ENCODE measurements at regions not wholly inside any gene's neighbourhood (a gene's known extent, or its start where the extent isn't known, plus 50 kb on each side); places are given as distances from the start of the nearest gene placed in this dataset.

DNA sequence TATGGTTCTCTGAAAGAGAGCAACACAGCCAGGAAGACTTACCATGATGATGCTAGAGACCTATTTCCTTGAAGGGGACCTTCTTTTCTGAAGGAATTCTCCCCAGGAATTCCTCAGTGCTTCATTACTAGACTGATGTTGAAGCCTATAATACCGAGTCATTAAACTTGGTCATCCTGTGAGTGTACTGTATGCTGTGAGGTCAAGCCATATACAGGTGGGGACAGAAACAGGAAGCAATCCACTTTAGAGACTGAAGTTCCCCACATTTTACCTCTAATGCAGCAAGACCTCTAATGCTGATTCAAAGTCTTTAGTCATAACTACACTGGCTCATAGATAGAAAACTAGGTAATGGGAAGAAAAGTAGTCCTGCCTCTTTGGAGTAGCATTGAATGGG, 77.1 kb upstream of the RASEF start:
- no peaks in the 10 kb centered on the region for H3K36me3 ChIP-seq (replicated peaks in 1 of 2)
- TF ChIP-seq POLR2A (IDR thresholded peaks at IDR 0.05): no peak
- TF ChIP-seq, protein P1, sequence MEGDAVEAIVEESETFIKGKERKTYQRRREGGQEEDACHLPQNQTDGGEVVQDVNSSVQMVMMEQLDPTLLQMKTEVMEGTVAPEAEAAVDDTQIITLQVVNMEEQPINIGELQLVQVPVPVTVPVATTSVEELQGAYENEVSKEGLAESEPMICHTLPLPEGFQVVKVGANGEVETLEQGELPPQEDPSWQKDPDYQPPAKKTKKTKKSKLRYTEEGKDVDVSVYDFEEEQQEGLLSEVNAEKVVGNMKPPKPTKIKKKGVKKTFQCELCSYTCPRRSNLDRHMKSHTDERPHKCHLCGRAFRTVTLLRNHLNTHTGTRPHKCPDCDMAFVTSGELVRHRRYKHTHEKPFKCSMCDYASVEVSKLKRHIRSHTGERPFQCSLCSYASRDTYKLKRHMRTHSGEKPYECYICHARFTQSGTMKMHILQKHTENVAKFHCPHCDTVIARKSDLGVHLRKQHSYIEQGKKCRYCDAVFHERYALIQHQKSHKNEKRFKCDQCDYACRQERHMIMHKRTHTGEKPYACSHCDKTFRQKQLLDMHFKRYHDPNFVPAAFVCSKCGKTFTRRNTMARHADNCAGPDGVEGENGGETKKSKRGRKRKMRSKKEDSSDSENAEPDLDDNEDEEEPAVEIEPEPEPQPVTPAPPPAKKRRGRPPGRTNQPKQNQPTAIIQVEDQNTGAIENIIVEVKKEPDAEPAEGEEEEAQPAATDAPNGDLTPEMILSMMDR (IDR thresholded peaks at IDR 0.05): no peak

GRCh38 chr9:83138422-83139135, 75.6 kb upstream of the RASEF start:
- no peaks in the 10 kb centered on the region for H3K9me3 ChIP-seq (replicated peaks in 1 of 3)
- no peak overlapping the region for H3K27ac ChIP-seq
- H3K27me3 ChIP-seq: no peaks in the 10 kb centered on the region
- 56 to 66% (median 59%) methylated on average over 4 of the region's 4 CpGs for WGBS, 4 donors
- no peak for DNase-seq
- intact Hi-C loops (cut with DNase I): no loop called here
- TF ChIP-seq POLR2A (IDR thresholded peaks at IDR 0.05): no peak
- TF ChIP-seq, protein P1 (IDR thresholded peaks at IDR 0.05): no peak
- H3K4me3 ChIP-seq: no peak overlapping the region
- H3K36me3 ChIP-seq (replicated peaks in 1 of 2): no peaks in the 10 kb centered on the region
- H3K4me1 ChIP-seq (replicated peaks in 1 of 2): no peaks in the 10 kb centered on the region

More for the DNA sequence above, 77.1 kb upstream of the RASEF start:
- no peaks in the 10 kb centered on the region for H3K4me1 ChIP-seq (replicated peaks in 1 of 2)
- WGBS, 4 donors: 87 to 93% (median 89%) methylated on average over 1 of the region's 1 CpG
- H3K27ac ChIP-seq: no peak overlapping the region
- intact Hi-C loops (cut with DNase I): no loop called here
- H3K27me3 ChIP-seq: no peaks in the 10 kb centered on the region
- DNase-seq: no peak
- H3K4me3 ChIP-seq: no peak overlapping the region
- no peaks in the 10 kb centered on the region for H3K9me3 ChIP-seq (replicated peaks in 1 of 3)

- Histone ChIP-seq H3K36me3 (replicated peaks in 1 of 2) (no peaks in the 10 kb centered on the region), H3K4me3 (no peak overlapping the region), H3K27me3 (no peaks in the 10 kb centered on the region), H3K27ac (no peak overlapping the region), H3K9me3 (replicated peaks in 1 of 3) (no peaks in the 10 kb centered on the region), H3K4me1 (replicated peaks in 1 of 2) (no peaks in the 10 kb centered on the region)
- no peak for DNase-seq
- no peak for TF ChIP-seq POLR2A (IDR thresholded peaks at IDR 0.05)
- TF ChIP-seq, protein P1 (IDR thresholded peaks at IDR 0.05): no peak
- 75 to 89% (median 77%) methylated on average over 2 of the region's 2 CpGs for WGBS, 4 donors
- intact Hi-C loops (cut with DNase I): no loop called here
Measured at GRCh38 chr9:83133316-83133715, 70.4 kb upstream of the RASEF start.

- H3K4me1 ChIP-seq (replicated peaks in 1 of 2): no peaks in the 10 kb centered on the region
- TF ChIP-seq POLR2A (IDR thresholded peaks at IDR 0.05): no peak
- TF ChIP-seq, protein P1 (IDR thresholded peaks at IDR 0.05): no peak
- no peak for DNase-seq
- intact Hi-C loops (cut with DNase I): no loop called here
- WGBS, 4 donors: 76 to 78% (median 77%) methylated on average over 1 of the region's 1 CpG
- no peaks in the 10 kb centered on the region for H3K36me3 ChIP-seq (replicated peaks in 1 of 2)
- H3K27me3 ChIP-seq: no peaks in the 10 kb centered on the region
- no peaks in the 10 kb centered on the region for H3K9me3 ChIP-seq (replicated peaks in 1 of 3)
- no peak overlapping the region for H3K27ac ChIP-seq
- no peak overlapping the region for H3K4me3 ChIP-seq
Measured at GRCh38 chr9:83132768-83133167, 69.8 kb upstream of the RASEF start.

Measured in adrenal gland (tissue), 9 donors.